ENCODE measurements at regions not wholly inside any gene's neighbourhood (a gene's known extent, or its start where the extent isn't known, plus 50 kb on each side); places are given as distances from the start of the nearest gene placed in this dataset.
A peak's percentile ranks its signal among the peaks of the same experiment; 100 is the strongest.

GRCh38 chr11:134517621-134518293, 105.7 kb upstream of the B3GAT1 start:
- WGBS, 2 donors, result 32 to 46% methylated on average over 14 of the region's 14 CpGs
- no peaks in the 10 kb centered on the region for H3K9me3 ChIP-seq
- TF ChIP-seq CTCF (IDR thresholded peaks at IDR 0.05), result no peak
- TF ChIP-seq POLR2A (IDR thresholded peaks at IDR 0.05), result no peak
- H3K27me3 ChIP-seq, result no peaks in the 10 kb centered on the region
- no peak overlapping the region for H3K27ac ChIP-seq
- H3K36me3 ChIP-seq (replicated peaks in 1 of 2; ENCODE audit: insufficient read depth in 1 of 2, low read depth in 2 of 2), result no peaks in the 10 kb centered on the region
- no peaks in the 10 kb centered on the region for H3K4me1 ChIP-seq
- intact Hi-C loops (cut with DNase I), result no loop called here
- DNase-seq, result peak in 1 of 4 donors; percentile 9
- no peak overlapping the region for H3K4me3 ChIP-seq
- no peak for ATAC-seq

GRCh38 chr11:134517115-134517514, 105.1 kb upstream of the B3GAT1 start:
- H3K9me3 ChIP-seq, result no peaks in the 10 kb centered on the region
- no peaks in the 10 kb centered on the region for H3K4me1 ChIP-seq
- H3K4me3 ChIP-seq, result no peak overlapping the region
- no peaks in the 10 kb centered on the region for H3K27me3 ChIP-seq
- 68 to 72% methylated on average over 6 of the region's 6 CpGs for WGBS, 2 donors
- TF ChIP-seq POLR2A (IDR thresholded peaks at IDR 0.05), result no peak
- no peak for TF ChIP-seq CTCF (IDR thresholded peaks at IDR 0.05)
- H3K27ac ChIP-seq, result no peak overlapping the region
- no peaks in the 10 kb centered on the region for H3K36me3 ChIP-seq (replicated peaks in 1 of 2; ENCODE audit: insufficient read depth in 1 of 2, low read depth in 2 of 2)
- no peak for ATAC-seq
- no peak for DNase-seq
- intact Hi-C loops (cut with DNase I), result no loop called here

- Histone ChIP-seq H3K36me3 (replicated peaks in 1 of 2; ENCODE audit: insufficient read depth in 1 of 2, low read depth in 2 of 2) (no peaks in the 10 kb centered on the region), H3K4me1 (no peaks in the 10 kb centered on the region), H3K4me3 (no peak overlapping the region), H3K27ac (no peak overlapping the region), H3K9me3 (no peaks in the 10 kb centered on the region), H3K27me3 (no peaks in the 10 kb centered on the region)
- intact Hi-C loops (cut with DNase I), result no loop called here
- DNase-seq (peak in 2 of 4 donors; percentile 1 to 6), ATAC-seq (no peak)
- 52 to 63% methylated on average over 9 of the region's 9 CpGs for WGBS, 2 donors
- TF ChIP-seq CTCF (IDR thresholded peaks at IDR 0.05), result no peak
- no peak for TF ChIP-seq POLR2A (IDR thresholded peaks at IDR 0.05)
These were observed 104.5 kb upstream of the B3GAT1 start for GRCh38 chr11:134516529-134516928.

GRCh38 chr11:134515081-134515960, 103.3 kb upstream of the B3GAT1 start:
- H3K9me3 ChIP-seq, result no peaks in the 10 kb centered on the region
- WGBS, 2 donors, result 45 to 51% methylated on average over 23 to 26 of the region's 26 CpGs
- no peak overlapping the region for H3K4me3 ChIP-seq
- ATAC-seq (no peak), DNase-seq (peak in 1 of 4 donors; percentile 7)
- H3K27me3 ChIP-seq, result no peaks in the 10 kb centered on the region
- H3K27ac ChIP-seq, result no peak overlapping the region
- no peaks in the 10 kb centered on the region for H3K4me1 ChIP-seq
- intact Hi-C loops (cut with DNase I), result no loop called here
- H3K36me3 ChIP-seq (replicated peaks in 1 of 2; ENCODE audit: insufficient read depth in 1 of 2, low read depth in 2 of 2), result no peaks in the 10 kb centered on the region
- no peak for TF ChIP-seq CTCF (IDR thresholded peaks at IDR 0.05)
- TF ChIP-seq POLR2A (IDR thresholded peaks at IDR 0.05), result no peak

All from body of pancreas (tissue), 4 donors.